GM10266 (cell line): ENCODE measurements at regions not wholly inside any gene's neighbourhood (a gene's known extent, or its start where the extent isn't known, plus 50 kb on each side); places are given as distances from the start of the nearest gene placed in this dataset.

ENCODE experiments used
- DNase-seq: peaks from one replicate; pipeline ENCODE4 v3.0.0; 2012; ENCODE audit errors: extremely low spot score
- TF ChIP-seq, protein P1 (sequence below): IDR thresholded peaks from 2 replicates; pipeline ENCODE4 v1.5.1; 2012; ENCODE audit warnings: mild to moderate bottlenecking, low read depth; ENCODE audit not compliant: control insufficient read depth, insufficient read depth; ENCODE audit errors: missing control alignments

DNA sequence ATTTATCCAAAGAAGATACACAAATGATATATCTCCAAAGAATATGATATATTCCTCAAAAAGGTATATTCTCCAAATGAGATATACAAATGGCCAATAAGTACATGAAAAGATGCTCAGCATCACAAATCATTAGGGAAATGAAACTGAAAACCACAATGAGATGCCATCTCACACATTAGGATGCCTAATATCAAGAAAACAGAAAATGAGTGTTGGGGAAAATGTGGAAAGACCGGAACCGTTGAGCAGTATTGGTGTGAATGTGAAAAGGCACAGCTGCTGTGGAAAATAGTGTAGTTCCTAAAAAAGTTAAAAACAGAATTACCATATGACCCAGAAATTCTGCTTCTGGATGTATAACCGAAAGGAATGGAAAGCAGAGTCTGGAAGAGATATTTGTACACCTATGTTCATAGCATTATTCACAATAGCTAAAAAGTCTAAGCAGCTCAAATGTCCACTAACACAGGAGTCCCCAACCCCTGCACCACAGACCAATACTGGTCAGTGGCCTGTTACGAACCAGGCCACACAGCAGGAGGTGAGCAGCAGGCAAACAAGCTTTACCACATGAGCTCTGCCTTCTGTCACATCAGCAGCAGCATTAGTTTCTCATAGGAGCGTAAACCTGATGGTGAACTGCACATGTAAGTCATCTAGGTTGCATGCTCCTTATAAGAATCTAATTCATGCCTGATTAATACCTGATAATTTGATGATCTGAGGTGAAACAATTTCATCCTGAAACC is 291.9 kb downstream of the PCDH20 start:
- TF ChIP-seq, protein P1, sequence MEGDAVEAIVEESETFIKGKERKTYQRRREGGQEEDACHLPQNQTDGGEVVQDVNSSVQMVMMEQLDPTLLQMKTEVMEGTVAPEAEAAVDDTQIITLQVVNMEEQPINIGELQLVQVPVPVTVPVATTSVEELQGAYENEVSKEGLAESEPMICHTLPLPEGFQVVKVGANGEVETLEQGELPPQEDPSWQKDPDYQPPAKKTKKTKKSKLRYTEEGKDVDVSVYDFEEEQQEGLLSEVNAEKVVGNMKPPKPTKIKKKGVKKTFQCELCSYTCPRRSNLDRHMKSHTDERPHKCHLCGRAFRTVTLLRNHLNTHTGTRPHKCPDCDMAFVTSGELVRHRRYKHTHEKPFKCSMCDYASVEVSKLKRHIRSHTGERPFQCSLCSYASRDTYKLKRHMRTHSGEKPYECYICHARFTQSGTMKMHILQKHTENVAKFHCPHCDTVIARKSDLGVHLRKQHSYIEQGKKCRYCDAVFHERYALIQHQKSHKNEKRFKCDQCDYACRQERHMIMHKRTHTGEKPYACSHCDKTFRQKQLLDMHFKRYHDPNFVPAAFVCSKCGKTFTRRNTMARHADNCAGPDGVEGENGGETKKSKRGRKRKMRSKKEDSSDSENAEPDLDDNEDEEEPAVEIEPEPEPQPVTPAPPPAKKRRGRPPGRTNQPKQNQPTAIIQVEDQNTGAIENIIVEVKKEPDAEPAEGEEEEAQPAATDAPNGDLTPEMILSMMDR, result no peak

DNA sequence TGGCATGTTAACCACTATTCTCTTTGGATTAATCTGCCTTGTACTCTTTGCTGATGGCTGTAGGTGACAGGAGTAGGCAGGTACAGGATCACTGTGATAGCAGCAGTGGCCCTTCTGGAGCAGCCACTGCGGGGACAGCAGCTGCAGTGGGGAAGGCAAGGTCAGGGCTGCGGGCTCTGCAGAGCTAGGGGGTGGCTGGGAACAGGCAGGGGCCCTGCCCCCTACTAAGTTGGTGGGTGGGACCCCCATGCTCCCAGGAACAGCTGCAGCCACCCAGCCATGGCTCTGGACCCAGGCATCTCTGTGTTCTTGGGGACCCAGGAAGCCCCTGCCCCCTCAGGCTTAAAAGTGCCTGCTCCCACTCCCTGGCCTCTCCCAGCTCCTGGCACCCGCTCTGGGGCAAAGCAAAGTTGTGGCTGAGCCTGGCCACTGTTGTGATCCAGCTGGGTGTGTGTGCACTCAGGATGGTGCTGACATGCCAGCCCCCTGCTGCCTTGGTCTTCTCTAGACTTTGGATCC is 302.4 kb downstream of the PCDH20 start:
- no peak for DNase-seq
- TF ChIP-seq, protein P1, result no peak

More for the DNA sequence above, 291.9 kb downstream of the PCDH20 start:
- no peak for DNase-seq

GRCh38 chr13:61111529-61111928 is 304.1 kb downstream of the PCDH20 start:
- DNase-seq, result no peak
- TF ChIP-seq, protein P1, result no peak

- no peak for DNase-seq
- TF ChIP-seq, protein P1, result no peak
Observed at GRCh38 chr13:61110732-61111131, 304.9 kb downstream of the PCDH20 start.

- DNase-seq, result no peak
- TF ChIP-seq, protein P1, result no peak
Observed at GRCh38 chr13:61109741-61110140, 305.9 kb downstream of the PCDH20 start.

- TF ChIP-seq, protein P1, result no peak
- DNase-seq, result no peak
Observed at GRCh38 chr13:61107989-61108388, 307.7 kb downstream of the PCDH20 start.

DNA sequence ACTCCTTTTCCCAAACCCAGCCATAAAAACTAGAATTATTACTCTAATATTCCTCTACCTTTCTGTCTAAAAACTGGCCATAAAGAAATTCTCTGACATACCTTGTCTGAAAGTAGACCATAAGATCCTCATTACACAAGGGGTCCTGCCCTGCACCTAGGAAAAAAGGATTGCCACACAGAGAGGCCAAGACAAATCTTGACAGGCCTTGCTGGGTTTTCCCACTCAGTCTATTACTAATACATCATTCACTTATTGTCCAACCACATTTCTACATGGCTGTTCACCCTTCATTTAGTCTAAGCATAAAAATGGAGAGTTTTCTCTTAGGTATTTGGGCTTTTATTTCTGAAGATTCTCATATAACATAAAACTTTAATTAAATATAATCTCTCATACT is 319.8 kb downstream of the PCDH20 start:
- TF ChIP-seq, protein P1, result no peak
- DNase-seq, result no peak
